Hematopoietic multipotent progenitor cell treated with erythropoietin and hydrocortisone succinate and interleukin-3 and kit ligand, for 15 days (in vitro differentiated cells): ENCODE measurements at regions not wholly inside any gene's neighbourhood (a gene's known extent, or its start where the extent isn't known, plus 50 kb on each side); places are given as distances from the start of the nearest gene placed in this dataset.
"Not testable (repeated sequence)": the region's sequence is repeated elsewhere in the genome, so short reads cannot be mapped to it uniquely, and the experiment has no call there.

Experiments used
- DNase-seq: peaks from one replicate; pipeline ENCODE4 v3.0.0-alpha.2; 2015; ENCODE audit warnings: low spot score

DNA sequence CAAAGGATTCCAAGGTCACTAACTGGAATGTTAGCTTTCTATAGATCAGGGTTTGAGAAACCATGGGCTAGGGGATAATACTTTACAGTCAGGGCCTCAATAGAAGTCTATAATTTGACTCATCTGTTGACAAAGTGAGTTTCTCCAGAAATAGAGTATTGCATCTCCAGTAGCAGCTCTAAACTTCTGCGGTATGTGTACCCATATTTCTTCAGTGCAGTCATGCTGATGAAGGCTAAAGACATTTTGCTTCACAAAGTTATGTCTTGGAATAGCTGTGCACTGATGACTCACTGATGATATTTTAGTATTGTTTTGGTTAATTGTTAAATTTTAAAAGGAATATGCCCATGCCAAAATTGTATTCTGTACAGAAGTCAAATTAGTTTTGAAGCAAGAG lies 464.9 kb upstream of the AMOT start:
- DNase-seq = no peak

DNA sequence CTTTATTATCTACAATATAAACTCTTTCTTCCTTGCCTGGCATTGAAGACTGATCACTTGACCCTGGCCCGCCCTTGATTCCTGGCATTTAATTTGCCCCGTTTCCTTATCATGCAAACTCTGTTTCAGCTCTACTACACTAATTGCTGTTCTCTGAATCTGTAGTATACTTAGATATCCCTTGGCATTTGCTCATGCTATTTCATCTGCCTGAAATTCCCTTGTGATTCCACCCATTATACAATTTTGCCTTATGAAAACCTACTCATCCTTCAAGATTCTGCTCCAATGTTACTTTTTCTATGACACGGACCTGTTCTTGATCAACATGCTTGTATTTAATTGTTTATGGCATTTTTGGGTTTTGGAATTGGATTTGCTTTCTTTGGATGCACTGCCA lies 459.9 kb upstream of the AMOT start:
- DNase-seq = no peak

DNA sequence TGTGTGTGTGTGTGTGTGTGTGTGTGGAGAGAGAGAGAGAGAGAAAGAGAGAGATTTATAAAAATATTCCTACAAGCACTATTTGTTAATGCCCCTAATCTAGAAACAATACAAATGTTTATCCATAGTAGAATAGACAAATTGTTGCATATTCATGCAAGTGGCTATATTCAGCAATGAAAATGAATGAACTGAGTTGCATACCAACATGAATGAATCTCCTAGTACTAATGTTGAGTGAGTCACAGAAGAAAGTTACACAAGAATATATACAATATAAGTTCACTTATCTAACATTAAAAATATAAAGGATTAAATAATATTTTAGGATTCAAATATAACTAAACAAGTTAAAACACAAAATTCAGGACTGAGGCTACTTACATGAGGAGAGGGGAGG lies 456.8 kb upstream of the AMOT start:
- no peak for DNase-seq

DNA sequence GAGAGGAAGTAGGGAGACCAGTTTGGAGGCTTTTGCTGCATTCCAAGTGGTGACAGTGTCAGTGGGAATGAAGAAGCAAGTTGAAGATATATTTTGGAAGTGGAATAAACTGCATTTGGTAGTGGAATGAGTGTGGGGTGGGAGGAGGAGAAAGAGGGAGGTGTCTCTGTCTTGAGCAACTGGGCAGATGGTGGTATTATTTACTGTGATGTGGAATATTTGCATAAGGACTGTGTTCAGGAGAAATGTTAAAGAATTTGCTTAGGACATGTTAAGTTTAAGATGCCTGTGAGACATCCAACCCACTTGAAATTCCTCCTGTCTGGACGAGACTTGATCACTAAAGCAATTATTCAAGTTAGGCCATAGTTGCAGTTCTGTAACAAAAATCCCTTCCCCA lies 448.9 kb upstream of the AMOT start:
- no peak for DNase-seq

DNA sequence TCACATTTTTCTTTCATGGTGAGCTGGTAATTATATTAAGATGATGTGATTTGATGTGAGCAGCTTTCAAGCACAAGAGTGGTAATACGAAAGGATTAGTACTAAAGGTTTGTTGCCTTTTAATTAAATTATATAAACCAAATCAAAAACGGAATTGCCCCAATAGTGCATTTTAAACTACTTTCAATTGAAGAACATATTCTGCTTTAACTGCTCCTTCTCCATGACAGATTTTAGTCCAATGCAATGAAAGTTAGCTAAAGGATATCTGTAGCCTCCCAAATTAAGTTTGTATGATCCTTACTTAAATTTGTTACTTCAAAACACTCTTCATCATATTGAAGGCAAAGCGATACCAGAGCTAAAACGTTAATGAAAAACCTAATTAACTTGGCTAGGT lies 447.1 kb upstream of the AMOT start:
- no peak for DNase-seq

DNA sequence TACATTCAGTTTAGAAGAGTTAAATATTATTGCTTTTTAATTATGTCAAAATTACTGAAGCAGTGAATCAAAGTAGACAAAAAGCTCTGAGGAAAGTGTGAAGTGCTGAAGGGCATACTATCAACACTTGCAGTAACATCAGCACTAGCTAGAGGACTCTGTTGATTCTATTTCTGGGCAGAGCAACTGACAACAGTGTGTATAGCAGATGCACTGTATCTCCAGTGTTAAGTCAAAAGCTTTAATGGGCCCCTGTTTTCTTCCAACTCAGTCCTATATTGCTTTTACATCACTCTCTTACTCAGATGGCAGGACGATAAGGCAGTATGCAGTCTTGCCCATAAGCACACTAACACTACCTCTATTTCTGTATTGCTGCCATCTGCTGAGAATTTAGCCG lies 435.2 kb upstream of the AMOT start:
- DNase-seq = no peak

DNA sequence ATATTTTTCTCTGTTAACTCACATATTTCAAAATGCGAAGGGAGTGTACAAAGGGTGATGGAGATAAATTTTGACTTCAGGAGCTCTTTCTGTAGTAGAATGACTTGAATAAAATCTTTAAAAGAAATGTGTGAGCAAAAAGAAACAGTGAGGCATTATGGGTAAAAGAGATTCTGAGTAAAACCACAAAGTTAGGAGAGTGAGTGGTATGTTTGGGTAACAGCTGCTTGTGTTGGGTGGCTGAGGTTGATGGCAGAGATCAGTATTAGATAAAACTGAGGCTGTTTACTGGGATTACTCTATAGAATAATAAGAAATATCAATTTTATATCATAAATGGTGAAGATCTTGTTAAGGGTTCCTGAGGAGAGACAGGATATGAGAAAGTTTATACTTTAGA lies 434.2 kb upstream of the AMOT start:
- no peak for DNase-seq

DNA sequence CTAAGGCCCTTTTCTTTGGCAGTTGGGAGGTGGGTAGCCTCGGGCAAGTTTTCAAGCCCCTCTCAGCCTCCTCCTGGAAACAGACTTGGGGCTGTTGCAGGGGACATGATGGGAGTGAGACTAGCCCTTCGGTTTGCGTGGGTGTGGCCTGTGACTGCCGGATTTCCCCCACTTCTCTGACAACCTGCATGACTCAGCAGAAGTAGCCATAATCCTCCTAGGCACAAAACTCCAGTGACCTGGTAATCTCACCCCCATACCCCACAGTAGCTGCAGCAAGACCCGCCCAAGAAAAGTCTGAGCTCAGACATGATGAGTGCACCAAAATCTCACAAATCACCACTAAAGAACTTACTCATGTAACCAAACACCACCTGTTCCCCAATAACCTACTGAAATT lies 433.7 kb upstream of the AMOT start:
- no peak for DNase-seq

DNA sequence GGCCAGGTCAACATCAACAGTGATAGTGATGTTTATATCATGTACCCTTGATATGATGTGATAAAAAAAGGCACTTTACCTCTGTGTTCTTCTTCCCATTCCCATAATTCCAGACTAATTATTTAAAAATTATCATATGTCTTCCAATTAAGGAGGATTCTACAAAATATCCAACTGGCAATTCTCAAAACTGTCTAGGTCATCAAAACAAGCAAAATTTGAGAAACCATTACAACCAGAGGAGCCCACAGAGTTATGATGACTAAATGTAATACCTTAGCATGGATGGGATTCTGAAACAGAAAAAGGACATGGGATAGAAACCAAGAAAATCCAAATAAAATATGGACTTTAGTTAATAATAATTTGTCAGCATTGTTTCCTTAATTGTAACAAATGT lies 428.6 kb upstream of the AMOT start:
- no peak for DNase-seq

DNA sequence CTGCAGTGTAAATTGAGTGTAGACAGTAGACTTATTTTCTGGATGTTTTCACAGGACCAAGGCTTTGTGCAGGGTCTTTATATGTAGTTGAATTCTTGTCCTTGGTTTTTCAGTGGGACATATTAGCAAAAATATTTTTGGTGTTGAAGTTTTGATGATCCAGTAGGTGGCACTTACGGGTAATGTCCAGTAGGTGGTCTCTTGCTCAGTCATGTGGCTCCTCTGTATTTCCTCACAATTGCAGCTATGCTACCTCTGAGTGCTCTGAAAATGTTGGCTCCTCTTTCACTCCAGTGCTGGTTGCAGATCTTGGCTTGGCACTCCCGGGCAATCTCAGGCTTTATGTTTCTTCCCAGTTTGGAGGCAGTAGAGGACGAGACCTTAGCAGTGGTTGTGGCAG lies 419.8 kb upstream of the AMOT start:
- DNase-seq = no peak

DNA sequence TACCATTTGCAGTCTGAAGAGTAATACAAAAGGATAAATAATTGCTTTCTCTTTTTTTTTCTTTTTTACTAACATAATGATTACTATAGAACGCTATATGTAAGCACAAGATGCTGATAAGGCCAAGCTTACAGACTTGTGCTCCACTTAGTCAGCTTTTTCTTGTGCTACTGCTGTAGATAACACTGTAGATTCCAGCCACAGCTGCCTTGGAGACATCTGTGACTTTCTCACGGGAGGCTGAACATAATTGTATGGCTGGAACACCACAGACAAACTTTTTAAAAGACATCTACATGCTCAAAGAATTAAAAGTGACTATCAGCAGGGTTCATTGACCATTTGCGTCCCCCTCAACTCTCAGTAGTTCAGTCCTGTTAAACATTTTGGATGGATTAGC lies 381.7 kb upstream of the AMOT start:
- DNase-seq = no peak

DNA sequence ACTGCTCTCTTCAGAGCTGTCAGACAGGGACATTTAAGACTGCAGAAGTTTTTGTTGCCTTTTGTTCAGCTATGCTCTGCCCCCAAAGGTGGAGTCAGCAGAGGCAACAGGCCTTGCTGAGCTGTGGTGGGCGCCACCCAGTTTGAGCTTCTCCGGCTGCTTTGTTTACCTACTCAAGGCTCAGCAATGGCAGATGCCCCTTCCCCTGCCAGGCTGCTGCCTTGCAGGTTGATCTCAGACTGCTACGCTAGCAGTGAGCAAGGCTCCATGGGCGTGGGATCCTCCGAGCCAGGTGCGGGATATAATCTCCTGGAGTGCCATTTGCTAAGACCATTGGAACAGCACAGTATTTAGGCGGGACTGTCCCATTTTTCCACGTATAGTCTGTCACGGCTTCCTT lies 371.4 kb upstream of the AMOT start:
- no peak for DNase-seq

DNA sequence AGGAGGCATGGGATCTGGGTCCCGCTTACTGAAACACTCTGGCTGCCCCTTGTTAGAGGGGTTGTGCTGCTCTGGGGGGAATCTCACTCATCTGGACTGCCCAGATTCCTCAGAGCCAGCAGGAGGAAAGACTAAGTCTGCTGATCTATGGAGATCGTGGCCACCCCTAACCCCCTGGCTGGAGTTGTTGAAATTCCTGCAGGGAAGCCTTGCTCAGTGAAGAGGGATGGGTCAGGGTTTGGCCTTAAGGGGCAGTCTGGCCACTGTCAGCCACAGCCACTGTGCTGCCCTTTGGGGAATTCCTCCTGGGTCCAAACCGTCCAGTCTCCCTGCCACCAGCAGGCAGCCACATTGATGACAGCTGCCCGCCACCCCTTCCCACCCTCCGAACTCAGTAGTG lies 362.0 kb upstream of the AMOT start:
- no peak for DNase-seq

DNA sequence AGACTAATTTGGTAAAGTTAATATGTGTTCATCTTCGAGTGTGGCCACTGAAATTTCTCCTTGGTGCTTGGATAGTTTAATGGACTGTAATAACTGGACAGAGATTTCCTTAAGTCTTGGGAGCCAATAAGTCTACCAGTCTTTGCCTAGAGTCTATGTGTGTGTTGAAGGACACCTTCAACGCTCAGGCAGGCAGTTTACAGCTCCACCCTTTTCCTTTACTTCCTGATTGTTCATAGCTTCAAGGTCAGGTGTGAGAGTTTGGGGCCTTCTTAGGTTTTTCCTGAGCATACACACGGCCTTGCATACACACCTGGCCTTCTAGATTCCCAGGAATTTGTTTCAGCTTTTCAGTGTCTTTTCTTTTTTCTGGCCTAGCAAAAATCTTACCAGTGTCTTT lies 355.3 kb upstream of the AMOT start:
- no peak for DNase-seq

DNA sequence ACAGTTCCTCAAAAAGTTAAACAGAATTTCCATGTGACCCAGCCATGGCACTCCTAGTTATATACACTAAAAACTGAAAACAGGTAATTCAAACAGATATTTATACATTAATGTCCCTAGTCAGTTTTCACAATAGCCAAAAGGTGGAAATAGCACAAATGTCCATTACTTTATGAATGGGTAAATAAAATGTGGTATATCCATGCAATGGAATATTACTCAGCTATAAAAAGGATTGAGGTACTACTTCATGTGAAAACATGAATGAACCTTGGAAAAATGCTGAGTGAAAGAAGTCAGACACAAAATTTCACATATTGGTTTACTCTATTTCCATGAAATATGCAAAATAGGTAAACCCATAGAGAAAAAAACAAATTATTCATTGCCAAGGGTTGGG lies 351.8 kb upstream of the AMOT start:
- no peak for DNase-seq

DNA sequence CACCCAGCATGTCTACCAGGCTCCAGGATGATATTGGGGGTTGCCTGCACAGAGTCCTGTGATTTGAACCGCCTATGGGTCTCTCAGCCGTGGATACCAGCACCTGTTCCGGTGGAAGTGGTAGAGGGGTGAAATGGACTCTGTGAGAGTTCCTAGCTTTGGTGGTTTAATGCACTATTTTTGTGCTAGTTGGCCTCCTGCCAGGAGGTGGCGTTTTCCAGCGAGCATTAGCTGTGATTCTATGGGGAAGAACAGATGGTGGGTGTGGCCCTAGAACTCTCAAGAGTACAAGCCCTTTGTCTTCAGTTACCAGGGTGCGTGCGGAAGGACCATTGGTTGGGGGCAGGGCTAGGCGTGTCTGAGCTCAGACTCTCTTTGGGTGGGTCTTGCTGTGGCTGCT lies 316.9 kb upstream of the AMOT start:
- no peak for DNase-seq

DNA sequence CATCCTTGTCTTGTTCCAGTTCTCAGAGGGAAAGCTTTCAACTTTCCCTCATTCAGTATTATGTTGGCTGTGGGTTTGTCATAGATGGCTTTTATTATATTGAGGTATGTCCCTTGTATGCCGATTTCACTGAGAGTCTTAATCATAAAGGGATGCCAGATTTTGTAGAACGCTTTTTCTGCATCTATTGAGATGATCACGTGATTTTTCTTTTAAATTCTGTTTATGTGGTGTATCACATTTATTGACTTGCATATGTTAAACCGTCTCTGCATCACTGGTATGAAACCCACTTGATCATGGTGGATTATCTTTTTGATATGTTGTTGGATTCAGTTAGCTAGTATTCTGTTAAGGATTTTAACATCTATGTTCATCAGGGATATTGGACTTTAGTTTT lies 313.7 kb upstream of the AMOT start:
- not testable (repeated sequence) for DNase-seq

DNA sequence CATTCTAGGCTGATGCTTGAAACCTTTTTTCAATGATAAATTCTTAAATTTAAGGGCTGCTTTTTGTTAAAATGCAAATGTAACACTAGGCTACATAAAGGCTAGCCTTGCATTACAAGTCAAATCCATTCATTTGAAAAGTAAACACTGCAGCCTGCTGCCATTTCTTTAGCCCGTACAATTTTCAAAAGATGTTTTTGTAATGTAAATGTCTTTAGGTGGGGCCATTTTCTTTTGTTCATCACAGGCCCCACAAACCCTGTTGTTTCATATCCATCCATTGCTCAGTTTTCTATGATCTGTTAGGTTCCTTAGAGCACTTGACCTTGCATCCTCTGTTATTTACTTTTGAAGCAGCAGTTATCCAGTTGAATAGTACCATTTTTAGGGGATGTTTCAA lies 296.2 kb upstream of the AMOT start:
- DNase-seq = no peak

DNA sequence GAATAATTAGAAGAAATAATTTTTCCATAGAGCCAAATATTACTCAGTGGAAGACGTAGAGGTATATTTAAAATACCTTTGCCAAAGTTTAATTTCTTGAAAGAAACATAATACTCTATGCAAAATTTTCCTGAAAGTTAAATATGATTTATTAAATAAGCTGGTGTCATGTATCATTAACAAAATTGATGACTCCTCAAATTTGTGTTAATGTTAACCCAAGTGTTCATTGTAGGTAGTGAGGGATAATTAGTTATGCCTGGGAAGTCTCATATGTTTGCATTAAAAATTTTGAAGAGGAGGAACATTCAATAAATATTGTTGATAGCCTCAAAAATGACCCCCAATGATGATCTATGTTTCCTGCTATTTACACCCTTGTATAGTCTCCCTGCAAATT lies 292.7 kb upstream of the AMOT start:
- DNase-seq = no peak

DNA sequence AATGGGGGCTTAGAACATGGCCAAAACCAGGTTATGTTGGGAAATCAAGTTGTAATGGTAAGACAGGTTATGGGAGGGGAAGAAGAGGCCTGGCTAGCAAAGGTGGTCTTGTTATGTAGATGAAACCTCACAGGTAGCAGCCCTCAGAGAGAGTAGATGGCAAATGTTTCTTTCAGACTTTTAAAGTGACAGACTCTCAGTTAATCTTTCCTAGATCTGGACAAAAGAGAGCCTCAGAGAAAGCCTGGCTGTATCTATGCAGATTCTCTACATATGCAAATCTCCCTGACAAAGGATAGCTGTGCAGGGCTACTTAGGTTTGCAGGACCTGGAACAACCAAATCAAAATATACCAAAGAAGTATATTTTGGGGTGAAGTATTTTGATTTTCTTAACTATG lies 284.1 kb upstream of the AMOT start:
- no peak for DNase-seq

DNA sequence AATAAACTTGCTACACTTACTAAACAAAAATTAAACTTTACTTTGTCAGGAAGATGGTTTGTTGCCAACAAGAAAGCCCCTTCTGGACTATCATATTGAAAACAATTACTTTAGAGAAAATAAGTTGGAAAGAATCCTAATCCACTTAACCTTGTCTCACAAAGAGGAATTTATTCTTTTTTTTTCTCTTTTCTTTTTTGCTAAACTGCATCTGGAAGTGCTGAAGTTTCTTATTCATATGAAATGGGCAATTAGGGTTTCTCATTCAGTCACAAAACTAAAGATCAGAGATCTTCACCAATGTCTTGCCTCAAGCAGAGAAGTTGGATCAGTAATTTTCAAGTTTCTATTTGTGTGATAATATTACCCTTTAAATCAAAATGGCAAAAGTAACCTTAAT lies 234.9 kb upstream of the AMOT start:
- DNase-seq = no peak

DNA sequence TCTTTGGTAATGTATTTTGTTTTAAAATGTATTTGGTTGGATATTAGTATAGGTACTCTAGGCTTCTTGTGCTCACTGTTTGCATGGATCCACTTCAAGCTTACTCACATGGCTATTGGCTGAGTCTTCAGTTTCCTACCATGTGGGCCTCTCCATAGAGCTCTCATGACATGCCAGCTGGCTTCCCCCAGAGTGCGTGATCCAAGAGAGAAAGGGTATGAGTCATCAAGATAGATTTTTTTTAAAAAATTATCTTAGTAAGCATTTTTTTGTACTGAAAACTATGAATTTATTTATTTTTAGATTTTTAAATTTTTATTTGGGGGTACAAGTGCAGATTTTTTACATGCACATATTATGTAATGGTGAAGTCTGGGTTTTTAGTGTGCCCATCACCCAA lies 219.1 kb upstream of the AMOT start:
- DNase-seq = no peak

DNA sequence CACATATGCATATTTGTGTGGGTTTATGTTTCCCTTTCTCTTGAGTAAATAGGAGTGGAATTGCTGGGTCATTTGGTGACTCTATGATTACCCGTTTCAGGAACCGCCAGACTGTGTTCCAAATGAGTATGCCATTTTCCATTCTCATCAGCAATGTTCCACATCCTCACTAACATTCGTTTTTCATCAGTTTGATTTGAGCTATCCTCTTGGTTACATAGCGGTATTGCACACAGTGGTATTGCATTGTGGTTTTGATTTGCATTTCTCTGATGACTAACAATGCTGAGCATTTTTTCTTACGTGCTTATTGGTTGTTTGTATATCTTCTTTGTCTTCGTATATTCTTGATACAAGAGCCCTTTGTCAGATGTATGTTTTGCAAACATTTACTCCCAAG lies 218.0 kb upstream of the AMOT start:
- DNase-seq = no peak

DNA sequence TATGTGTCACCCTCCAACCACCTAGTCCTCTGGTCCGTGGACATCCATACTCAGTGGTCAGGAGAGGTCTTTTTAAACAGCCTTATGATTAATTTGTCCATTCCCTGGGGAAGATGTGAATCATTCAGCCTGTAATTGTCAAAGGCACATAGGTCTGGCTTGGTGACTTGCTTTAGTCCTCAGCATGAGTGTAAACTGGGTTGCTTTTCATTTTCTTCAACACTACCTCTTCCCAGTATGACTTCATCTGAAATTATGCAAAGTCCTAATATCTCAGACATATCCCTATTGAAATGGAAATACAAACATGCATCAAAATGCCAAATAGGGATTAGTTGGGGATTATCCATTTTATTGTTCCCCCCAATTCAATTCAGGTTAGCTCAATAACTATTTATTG lies 208.3 kb upstream of the AMOT start:
- no peak for DNase-seq

DNA sequence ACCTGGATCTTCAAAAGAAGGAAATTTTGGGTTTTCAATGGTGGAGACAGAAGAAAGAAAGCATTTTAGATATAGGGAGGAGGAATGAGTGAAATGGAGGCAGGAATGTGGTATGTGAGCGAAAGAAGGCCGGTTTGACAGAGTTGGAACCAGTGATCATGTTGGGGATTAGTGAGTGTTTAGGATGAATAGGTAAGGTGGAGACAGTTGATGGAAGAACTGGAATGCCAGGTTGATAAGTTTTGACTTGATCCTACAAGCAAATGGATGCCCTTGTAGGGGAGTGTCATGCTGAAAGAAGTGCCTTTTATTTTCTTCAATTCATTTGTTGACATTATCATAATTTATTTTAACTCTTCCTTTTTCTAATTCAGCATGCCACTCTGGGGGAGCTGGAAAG lies 207.8 kb upstream of the AMOT start:
- no peak for DNase-seq
